BLaER1 (cell line): ENCODE measurements at regions not wholly inside any gene's neighbourhood (a gene's known extent, or its start where the extent isn't known, plus 50 kb on each side); places are given as distances from the start of the nearest gene placed in this dataset.

Experiments
- H3K27ac ChIP-seq: shearing (Covaris generic); formaldehyde crosslinking; 2 replicates; pipeline ENCODE4 v1.8.1; 2022
- H3K27me3 ChIP-seq: shearing (Covaris generic); formaldehyde crosslinking; 2 replicates; pipeline ENCODE4 v1.8.1; 2022
- H3K36me3 ChIP-seq: shearing (Covaris generic); formaldehyde crosslinking; 2 replicates; pipeline ENCODE4 v1.8.1; 2022
- H3K4me1 ChIP-seq: shearing (Covaris generic); formaldehyde crosslinking; 2 replicates; pipeline ENCODE4 v1.8.1; 2022
- H3K4me2 ChIP-seq: shearing (Covaris generic); formaldehyde crosslinking; 2 replicates; pipeline ENCODE4 v1.8.1; 2022
- H3K4me3 ChIP-seq: shearing (Covaris generic); formaldehyde crosslinking; 2 replicates; pipeline ENCODE4 v1.8.1; 2022
- H3K9ac ChIP-seq: shearing (Covaris generic); formaldehyde crosslinking; 2 replicates; pipeline ENCODE4 v1.8.1; 2022
- H3K9me3 ChIP-seq: shearing (Covaris generic); formaldehyde crosslinking; 2 replicates; pipeline ENCODE4 v1.8.1; 2022
- H4K20me1 ChIP-seq: shearing (Covaris generic); formaldehyde crosslinking; 2 replicates; pipeline ENCODE4 v1.8.1; 2022
- Cebpa-rat ChIP-seq: shearing (Covaris generic); IDR thresholded peaks from 2 replicates; pipeline ENCODE4 v1.8.1; 2022

- H3K36me3 ChIP-seq, result no peaks in the 10 kb centered on the region
- no peaks in the 10 kb centered on the region for H3K27me3 ChIP-seq
- peak overlapping the region; percentile 81 for H3K4me2 ChIP-seq
- no peak overlapping the region for H3K9ac ChIP-seq
- H3K9me3 ChIP-seq, result no peaks in the 10 kb centered on the region
- peaks cover 45% of the 10 kb centered on the region for H3K4me1 ChIP-seq
- H3K27ac ChIP-seq, result no peak overlapping the region
- TF ChIP-seq Cebpa-rat, result no peak
- H4K20me1 ChIP-seq, result no peaks in the 10 kb centered on the region
- no peak overlapping the region for H3K4me3 ChIP-seq
These were observed 170.0 kb downstream of the ACKR3 start for GRCh38 chr2:236739663-236740062.

DNA sequence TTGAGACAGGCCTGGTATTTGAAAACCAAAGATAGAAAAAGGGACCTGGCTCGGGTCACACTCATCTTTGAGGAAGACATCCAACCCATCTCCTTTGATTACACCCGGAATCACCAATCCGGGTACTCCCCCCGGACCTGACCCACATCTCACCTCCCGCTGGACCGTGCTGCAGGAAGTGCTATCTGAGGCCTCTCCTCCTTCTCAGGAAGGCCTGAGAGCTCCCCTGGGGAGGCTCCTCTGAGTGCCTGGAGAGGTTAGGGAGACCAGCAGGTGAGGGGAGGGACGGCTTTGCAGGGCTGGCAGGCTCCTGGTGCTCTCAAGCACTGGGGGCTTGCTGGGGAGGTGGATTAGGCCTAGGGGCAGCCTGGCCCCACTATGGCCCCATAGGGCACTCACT is 170.9 kb downstream of the ACKR3 start:
- peak overlapping the region; percentile 81 for H3K4me2 ChIP-seq
- H4K20me1 ChIP-seq, result no peaks in the 10 kb centered on the region
- H3K4me1 ChIP-seq, result peaks cover 54% of the 10 kb centered on the region
- TF ChIP-seq Cebpa-rat, result no peak
- no peak overlapping the region; the same call in 1 of the 2 replicates for H3K9ac ChIP-seq
- H3K36me3 ChIP-seq, result no peaks in the 10 kb centered on the region
- no peaks in the 10 kb centered on the region for H3K27me3 ChIP-seq
- no peaks in the 10 kb centered on the region for H3K9me3 ChIP-seq
- 0 out of 2 replicates have a peak overlapping the region, but pooled peaks have one; percentile 15 for H3K4me3 ChIP-seq
- peak overlapping the region; percentile 65 for H3K27ac ChIP-seq

- Histone ChIP-seq H3K9ac (no peak overlapping the region), H3K27me3 (no peaks in the 10 kb centered on the region), H3K36me3 (no peaks in the 10 kb centered on the region), H3K27ac (no peak overlapping the region), H4K20me1 (no peaks in the 10 kb centered on the region), H3K4me1 (peaks cover 82% of the 10 kb centered on the region), H3K4me2 (0 out of 2 replicates have a peak overlapping the region, but pooled peaks have one; percentile 7), H3K9me3 (no peaks in the 10 kb centered on the region), H3K4me3 (no peak overlapping the region)
- no peak for TF ChIP-seq Cebpa-rat
These were observed 173.7 kb downstream of the ACKR3 start for GRCh38 chr2:236743039-236743920.

- H3K36me3 ChIP-seq, result no peaks in the 10 kb centered on the region
- H4K20me1 ChIP-seq, result no peaks in the 10 kb centered on the region
- no peak for TF ChIP-seq Cebpa-rat
- H3K27me3 ChIP-seq, result no peaks in the 10 kb centered on the region
- H3K4me1 ChIP-seq, result peaks cover 88% of the 10 kb centered on the region
- no peak overlapping the region for H3K4me3 ChIP-seq
- H3K4me2 ChIP-seq, result no peak overlapping the region
- H3K27ac ChIP-seq, result no peak overlapping the region
- no peak overlapping the region for H3K9ac ChIP-seq
- H3K9me3 ChIP-seq, result no peaks in the 10 kb centered on the region
These were observed 174.3 kb downstream of the ACKR3 start for GRCh38 chr2:236743921-236744280.

GRCh38 chr2:236744281-236744705 is 174.7 kb downstream of the ACKR3 start:
- H4K20me1 ChIP-seq, result no peaks in the 10 kb centered on the region
- TF ChIP-seq Cebpa-rat, result no peak
- no peak overlapping the region for H3K9ac ChIP-seq
- no peaks in the 10 kb centered on the region for H3K9me3 ChIP-seq
- H3K27me3 ChIP-seq, result no peaks in the 10 kb centered on the region
- no peak overlapping the region for H3K27ac ChIP-seq
- H3K36me3 ChIP-seq, result no peaks in the 10 kb centered on the region
- H3K4me1 ChIP-seq, result peaks cover 89% of the 10 kb centered on the region
- H3K4me3 ChIP-seq, result no peak overlapping the region
- peak overlapping the region; percentile 24; the same call in 1 of the 2 replicates for H3K4me2 ChIP-seq

GRCh38 chr2:236744716-236745115 is 175.1 kb downstream of the ACKR3 start:
- Histone ChIP-seq H3K9ac (no peak overlapping the region), H3K27ac (no peak overlapping the region), H4K20me1 (no peaks in the 10 kb centered on the region)

GRCh38 chr2:236745420-236746210 is 176.0 kb downstream of the ACKR3 start:
- no peaks in the 10 kb centered on the region for H3K9me3 ChIP-seq
- no peak for TF ChIP-seq Cebpa-rat
- H3K9ac ChIP-seq, result no peak overlapping the region
- H3K4me2 ChIP-seq, result peak overlapping the region; percentile 92
- H3K4me3 ChIP-seq, result no peak overlapping the region
- no peaks in the 10 kb centered on the region for H3K27me3 ChIP-seq
- H3K27ac ChIP-seq, result no peak overlapping the region
- no peaks in the 10 kb centered on the region for H3K36me3 ChIP-seq
- H4K20me1 ChIP-seq, result no peaks in the 10 kb centered on the region
- H3K4me1 ChIP-seq, result peaks cover 89% of the 10 kb centered on the region

More at GRCh38 chr2:236744716-236745115, 175.1 kb downstream of the ACKR3 start:
- no peaks in the 10 kb centered on the region for H3K36me3 ChIP-seq
- TF ChIP-seq Cebpa-rat, result no peak
- peaks cover 89% of the 10 kb centered on the region for H3K4me1 ChIP-seq
- H3K27me3 ChIP-seq, result no peaks in the 10 kb centered on the region
- no peak overlapping the region for H3K4me3 ChIP-seq
- H3K4me2 ChIP-seq, result peak overlapping the region; percentile 24; the same call in 1 of the 2 replicates
- H3K9me3 ChIP-seq, result no peaks in the 10 kb centered on the region

- Histone ChIP-seq H3K9ac (no peak overlapping the region), H4K20me1 (no peaks in the 10 kb centered on the region), H3K4me1 (peaks cover 91% of the 10 kb centered on the region), H3K36me3 (no peaks in the 10 kb centered on the region), H3K27ac (peak overlapping the region; percentile 78; the same call in 1 of the 2 replicates), H3K4me3 (no peak overlapping the region), H3K9me3 (no peaks in the 10 kb centered on the region), H3K4me2 (peak overlapping the region; percentile 92), H3K27me3 (no peaks in the 10 kb centered on the region)
- no peak for TF ChIP-seq Cebpa-rat
These were observed 177.2 kb downstream of the ACKR3 start for GRCh38 chr2:236746833-236747232.

DNA sequence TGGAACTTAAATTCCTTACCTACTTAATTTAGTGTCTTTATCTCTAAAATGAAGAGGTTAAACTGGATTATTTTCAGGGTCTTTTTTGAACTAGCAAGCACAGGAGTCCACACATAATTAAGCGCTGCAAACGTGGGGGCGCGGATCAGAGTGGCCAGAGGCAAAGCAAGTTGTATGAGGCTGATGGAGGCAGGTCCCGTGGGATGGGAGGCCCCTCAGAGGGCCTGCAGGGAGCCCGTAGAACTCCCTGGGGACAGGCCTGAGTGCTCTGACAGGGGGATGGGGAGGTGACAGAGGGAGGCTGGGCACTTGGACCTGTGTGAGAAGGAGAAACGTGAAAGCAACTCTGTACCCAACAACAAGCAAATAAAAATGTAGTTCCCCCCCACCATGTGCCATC is 177.8 kb downstream of the ACKR3 start:
- H3K4me2 ChIP-seq, result peak overlapping the region; percentile 92
- H3K27me3 ChIP-seq, result no peaks in the 10 kb centered on the region
- no peak overlapping the region for H3K4me3 ChIP-seq
- H3K27ac ChIP-seq, result peak overlapping the region; percentile 78
- H3K4me1 ChIP-seq, result peaks cover 97% of the 10 kb centered on the region
- no peaks in the 10 kb centered on the region for H3K9me3 ChIP-seq
- H4K20me1 ChIP-seq, result no peaks in the 10 kb centered on the region
- H3K36me3 ChIP-seq, result no peaks in the 10 kb centered on the region
- H3K9ac ChIP-seq, result no peak overlapping the region
- no peak for TF ChIP-seq Cebpa-rat

GRCh38 chr2:236747925-236748324 is 178.3 kb downstream of the ACKR3 start:
- no peaks in the 10 kb centered on the region for H4K20me1 ChIP-seq
- no peak overlapping the region for H3K4me3 ChIP-seq
- H3K27me3 ChIP-seq, result no peaks in the 10 kb centered on the region
- H3K4me1 ChIP-seq, result peaks cover 100% of the 10 kb centered on the region
- no peak for TF ChIP-seq Cebpa-rat
- H3K4me2 ChIP-seq, result peak overlapping the region; percentile 92
- no peaks in the 10 kb centered on the region for H3K36me3 ChIP-seq
- H3K9me3 ChIP-seq, result no peaks in the 10 kb centered on the region
- peak overlapping the region; percentile 78 for H3K27ac ChIP-seq
- H3K9ac ChIP-seq, result no peak overlapping the region; the same call in 1 of the 2 replicates
